ENCODE measurements at regions not wholly inside any gene's neighbourhood (a gene's known extent, or its start where the extent isn't known, plus 50 kb on each side); places are given as distances from the start of the nearest gene placed in this dataset.

DNA sequence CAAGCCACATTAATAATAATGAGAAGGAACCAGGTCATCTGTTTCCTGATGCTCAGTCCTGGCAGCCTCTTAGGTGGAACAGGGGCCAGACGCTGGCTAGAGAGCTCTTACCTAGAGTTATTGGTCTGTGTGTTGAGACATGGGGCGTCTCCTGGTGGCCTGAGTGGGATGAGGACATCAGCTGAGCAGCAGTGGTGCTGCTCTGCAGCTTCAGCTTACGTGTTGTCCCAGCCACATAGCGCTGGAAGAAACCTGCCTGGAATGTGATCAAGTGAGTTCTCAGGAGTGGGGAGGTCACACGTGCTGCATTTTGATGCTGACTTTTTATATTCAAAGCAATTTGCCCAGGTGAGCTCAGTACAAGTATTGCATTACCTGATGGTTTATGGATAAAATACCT is 355.4 kb downstream of the CDH26 start:
- no peak for DNase-seq (ENCODE audit: low spot score in 2 of 2)
- intact Hi-C loops (cut with DNase I; ENCODE audit: low total_unique reads) = no loop called here
- 55 to 62% methylated on average over 5 of the region's 5 CpGs for WGBS, 2 donors
- no peak overlapping the region for H3K4me3 ChIP-seq (ENCODE audit: low read depth, poor library complexity, severe bottlenecking)
- TF ChIP-seq, protein P1, sequence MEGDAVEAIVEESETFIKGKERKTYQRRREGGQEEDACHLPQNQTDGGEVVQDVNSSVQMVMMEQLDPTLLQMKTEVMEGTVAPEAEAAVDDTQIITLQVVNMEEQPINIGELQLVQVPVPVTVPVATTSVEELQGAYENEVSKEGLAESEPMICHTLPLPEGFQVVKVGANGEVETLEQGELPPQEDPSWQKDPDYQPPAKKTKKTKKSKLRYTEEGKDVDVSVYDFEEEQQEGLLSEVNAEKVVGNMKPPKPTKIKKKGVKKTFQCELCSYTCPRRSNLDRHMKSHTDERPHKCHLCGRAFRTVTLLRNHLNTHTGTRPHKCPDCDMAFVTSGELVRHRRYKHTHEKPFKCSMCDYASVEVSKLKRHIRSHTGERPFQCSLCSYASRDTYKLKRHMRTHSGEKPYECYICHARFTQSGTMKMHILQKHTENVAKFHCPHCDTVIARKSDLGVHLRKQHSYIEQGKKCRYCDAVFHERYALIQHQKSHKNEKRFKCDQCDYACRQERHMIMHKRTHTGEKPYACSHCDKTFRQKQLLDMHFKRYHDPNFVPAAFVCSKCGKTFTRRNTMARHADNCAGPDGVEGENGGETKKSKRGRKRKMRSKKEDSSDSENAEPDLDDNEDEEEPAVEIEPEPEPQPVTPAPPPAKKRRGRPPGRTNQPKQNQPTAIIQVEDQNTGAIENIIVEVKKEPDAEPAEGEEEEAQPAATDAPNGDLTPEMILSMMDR (IDR thresholded peaks at IDR 0.05) = no peak
- no peak for TF ChIP-seq POLR2A (IDR thresholded peaks at IDR 0.05)

DNA sequence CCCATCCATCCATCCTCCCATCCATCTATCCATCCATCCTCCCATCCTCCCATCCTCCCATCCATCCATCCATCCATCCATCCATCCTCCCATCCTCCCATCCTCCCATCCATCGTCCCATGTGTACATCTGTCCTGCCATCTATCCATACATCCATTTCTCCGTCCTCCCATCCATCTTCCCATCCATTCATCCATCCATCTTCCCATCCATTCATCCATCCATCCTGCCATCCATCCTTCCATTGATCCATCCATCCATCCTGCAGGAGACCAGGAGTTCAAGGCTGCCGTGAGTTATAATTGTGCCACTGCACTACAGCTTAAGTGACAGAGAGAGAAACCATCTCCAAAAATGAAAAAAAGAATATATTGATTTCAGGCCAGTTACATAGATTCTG is 356.5 kb downstream of the CDH26 start:
- WGBS, 2 donors = 92 to 93% methylated on average over 3 of the region's 3 CpGs
- H3K4me3 ChIP-seq (ENCODE audit: low read depth, poor library complexity, severe bottlenecking) = no peak overlapping the region
- TF ChIP-seq POLR2A (IDR thresholded peaks at IDR 0.05) = no peak
- TF ChIP-seq, protein P1 (IDR thresholded peaks at IDR 0.05) = no peak
- DNase-seq (ENCODE audit: low spot score in 2 of 2) = no peak
- intact Hi-C loops (cut with DNase I; ENCODE audit: low total_unique reads) = no loop called here

GRCh38 chr20:60316476-60317158 is 358.4 kb downstream of the CDH26 start:
- DNase-seq (ENCODE audit: low spot score in 2 of 2) = no peak
- H3K4me3 ChIP-seq (ENCODE audit: low read depth, poor library complexity, severe bottlenecking) = no peak overlapping the region
- whole genome bisulfite sequencing, 2 donors = 76 to 79% methylated on average over 7 of the region's 7 CpGs
- intact Hi-C loops (cut with DNase I; ENCODE audit: low total_unique reads) = no loop called here
- no peak for TF ChIP-seq POLR2A (IDR thresholded peaks at IDR 0.05)
- TF ChIP-seq, protein P1 (IDR thresholded peaks at IDR 0.05) = no peak

DNA sequence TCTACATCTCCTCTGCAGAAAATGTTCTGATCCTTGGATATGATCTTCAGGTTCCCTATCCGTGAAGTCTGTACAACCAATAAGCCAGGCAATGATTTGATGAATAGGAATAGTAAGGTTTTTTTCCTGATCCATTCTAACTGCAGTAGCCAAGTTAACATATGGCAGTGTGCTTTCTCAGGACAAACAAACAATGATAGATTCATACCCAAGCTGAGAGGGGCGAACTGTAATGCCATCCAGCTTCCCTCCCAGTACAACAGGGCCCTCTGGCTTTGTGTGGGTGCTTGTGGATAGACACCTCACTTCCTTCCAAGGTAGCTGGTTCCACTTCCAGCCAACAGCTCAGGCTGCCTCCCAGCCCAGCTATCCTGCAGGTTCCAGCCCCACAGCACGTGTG is 359.2 kb downstream of the CDH26 start:
- no peak for DNase-seq (ENCODE audit: low spot score in 2 of 2)
- TF ChIP-seq POLR2A (IDR thresholded peaks at IDR 0.05) = no peak
- TF ChIP-seq, protein P1 (IDR thresholded peaks at IDR 0.05) = no peak
- H3K4me3 ChIP-seq (ENCODE audit: low read depth, poor library complexity, severe bottlenecking) = no peak overlapping the region
- WGBS, 2 donors = 53 to 72% methylated on average over 3 of the region's 3 CpGs
- intact Hi-C loops (cut with DNase I; ENCODE audit: low total_unique reads) = no loop called here

- TF ChIP-seq, protein P1 (IDR thresholded peaks at IDR 0.05) = no peak
- no peak for TF ChIP-seq POLR2A (IDR thresholded peaks at IDR 0.05)
- 79 to 88% methylated on average over 3 of the region's 3 CpGs for WGBS, 2 donors
- H3K4me3 ChIP-seq (ENCODE audit: low read depth, poor library complexity, severe bottlenecking) = no peak overlapping the region
- no peak for DNase-seq (ENCODE audit: low spot score in 2 of 2)
- intact Hi-C loops (cut with DNase I; ENCODE audit: low total_unique reads) = no loop called here
Observed at GRCh38 chr20:60321601-60322000, 363.4 kb downstream of the CDH26 start.

DNA sequence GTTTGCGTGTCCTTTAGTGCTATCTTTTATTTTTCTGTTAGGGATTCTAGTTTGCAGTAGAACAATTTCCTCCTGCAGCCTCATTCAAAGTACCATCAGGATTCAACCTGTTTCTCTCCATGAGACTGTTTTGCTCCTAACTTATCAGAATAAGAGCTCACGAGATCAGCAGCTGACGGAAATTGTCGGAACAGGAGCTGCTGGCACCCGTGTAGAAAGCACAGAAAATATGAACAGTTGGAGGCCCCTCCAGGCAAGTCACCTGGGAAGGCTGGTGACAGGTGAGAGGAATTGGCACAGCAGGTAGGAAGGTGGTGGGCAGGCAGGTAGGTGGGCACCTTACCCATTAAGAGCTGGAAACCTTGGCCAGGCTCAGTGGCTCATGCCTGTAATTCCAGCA is 368.6 kb downstream of the CDH26 start:
- intact Hi-C loops (cut with DNase I; ENCODE audit: low total_unique reads) = no loop called here
- 81 to 82% methylated on average over 5 of the region's 5 CpGs for WGBS, 2 donors
- no peak overlapping the region for H3K4me3 ChIP-seq (ENCODE audit: low read depth, poor library complexity, severe bottlenecking)
- no peak for DNase-seq (ENCODE audit: low spot score in 2 of 2)
- TF ChIP-seq, protein P1 (IDR thresholded peaks at IDR 0.05) = no peak
- TF ChIP-seq POLR2A (IDR thresholded peaks at IDR 0.05) = no peak

Measured in lower leg skin (tissue), 4 donors.